HG03095 (cell line): ENCODE measurements at regions not wholly inside any gene's neighbourhood (a gene's known extent, or its start where the extent isn't known, plus 50 kb on each side); places are given as distances from the start of the nearest gene placed in this dataset.

Experiments used
- ATAC-seq: cut with Tn5 transposase; IDR thresholded peaks from one replicate; pipeline ENCODE4 v1.9.1; 2021; ENCODE audit warnings: moderate library complexity; ENCODE audit not compliant: unreplicated experiment

GRCh38 chr5:125346316-125346715 lies 599.9 kb upstream of the ZNF608 start:
- no peak for ATAC-seq

DNA sequence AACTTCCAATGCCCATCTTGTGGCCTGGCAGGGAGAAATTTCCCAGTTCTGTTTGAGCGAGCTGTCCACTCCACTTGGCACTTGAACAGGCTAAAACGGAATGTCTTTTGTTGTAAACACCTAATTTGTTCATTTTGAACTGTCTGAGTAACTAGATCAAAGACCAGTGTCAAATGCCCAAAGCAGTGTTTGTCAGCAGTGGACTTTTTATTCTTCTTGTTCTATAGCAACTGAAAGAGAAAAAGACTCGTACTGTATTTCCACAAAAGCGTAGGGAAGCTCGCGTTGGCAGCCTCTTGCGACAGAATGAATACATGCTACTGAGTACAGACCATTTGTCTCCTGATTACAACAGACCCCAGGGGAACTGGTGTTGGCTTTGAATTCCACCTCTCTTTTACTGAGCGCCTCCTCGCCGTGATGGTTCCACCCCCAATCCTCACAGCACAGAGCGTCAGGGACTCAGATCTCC lies 601.8 kb upstream of the ZNF608 start:
- no peak for ATAC-seq

- no peak for ATAC-seq
These were observed 602.7 kb upstream of the ZNF608 start for GRCh38 chr5:125348936-125349831.

GRCh38 chr5:125357660-125358059 lies 611.2 kb upstream of the ZNF608 start:
- no peak for ATAC-seq

DNA sequence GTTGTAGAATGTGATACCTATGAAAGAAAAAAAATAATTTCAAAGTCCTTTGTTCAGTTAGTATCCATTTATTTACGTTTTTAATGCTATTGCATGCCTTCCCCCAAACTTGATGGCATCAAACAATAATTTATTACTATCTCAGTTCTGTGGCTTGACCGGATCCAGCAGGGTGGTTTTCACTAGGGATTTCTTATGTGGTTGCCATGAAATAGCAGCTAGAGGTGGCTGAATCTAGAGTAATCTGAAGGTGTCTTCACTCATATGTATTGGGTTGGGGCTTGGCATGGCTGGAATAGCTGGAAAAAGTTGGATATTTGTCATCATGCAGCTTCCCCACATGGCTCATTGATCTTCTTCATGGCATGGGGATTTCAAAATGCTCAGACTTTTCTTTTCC lies 619.3 kb upstream of the ZNF608 start:
- no peak for ATAC-seq

GRCh38 chr5:125367702-125368101 lies 621.3 kb upstream of the ZNF608 start:
- no peak for ATAC-seq

DNA sequence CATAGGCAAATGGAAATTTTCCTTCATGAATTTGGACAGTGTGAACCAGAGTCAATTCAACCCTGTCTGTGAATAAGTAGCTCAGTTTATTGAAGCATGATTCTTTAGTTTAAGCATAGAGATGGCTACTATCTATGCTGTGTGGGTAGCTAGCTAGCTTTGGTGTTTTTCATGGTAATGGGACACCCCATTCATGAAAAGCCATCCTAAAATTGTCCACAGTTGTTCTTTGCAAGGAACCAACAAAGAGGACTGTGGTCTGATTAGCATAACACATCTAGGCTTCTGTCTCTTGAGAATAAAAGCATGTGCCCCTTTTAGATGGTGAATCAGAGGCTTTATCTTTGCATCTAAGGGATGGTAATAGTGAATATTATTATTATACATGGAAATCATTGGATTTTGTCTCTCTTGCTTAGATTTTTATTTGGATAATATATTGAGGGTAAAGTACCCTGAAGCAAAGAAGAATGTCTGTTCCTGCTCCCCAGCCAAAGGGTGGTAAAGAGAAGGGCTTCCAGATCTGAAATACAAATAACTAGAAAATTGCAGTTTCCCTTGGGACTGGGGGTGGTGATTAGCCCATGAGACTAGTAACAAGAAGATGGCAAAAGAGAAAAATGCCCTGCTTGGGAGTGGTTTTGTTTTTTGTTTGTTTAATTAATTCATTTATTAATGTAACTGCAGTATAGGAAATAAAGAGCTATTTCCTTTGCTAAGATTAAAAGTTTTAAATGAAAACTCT lies 624.2 kb upstream of the ZNF608 start:
- no peak for ATAC-seq

GRCh38 chr5:125372694-125373631 lies 626.5 kb upstream of the ZNF608 start:
- ATAC-seq, result no peak

- no peak for ATAC-seq
These were observed 628.7 kb upstream of the ZNF608 start for GRCh38 chr5:125375143-125375542.

GRCh38 chr5:125376059-125376641 lies 629.7 kb upstream of the ZNF608 start:
- no peak for ATAC-seq

DNA sequence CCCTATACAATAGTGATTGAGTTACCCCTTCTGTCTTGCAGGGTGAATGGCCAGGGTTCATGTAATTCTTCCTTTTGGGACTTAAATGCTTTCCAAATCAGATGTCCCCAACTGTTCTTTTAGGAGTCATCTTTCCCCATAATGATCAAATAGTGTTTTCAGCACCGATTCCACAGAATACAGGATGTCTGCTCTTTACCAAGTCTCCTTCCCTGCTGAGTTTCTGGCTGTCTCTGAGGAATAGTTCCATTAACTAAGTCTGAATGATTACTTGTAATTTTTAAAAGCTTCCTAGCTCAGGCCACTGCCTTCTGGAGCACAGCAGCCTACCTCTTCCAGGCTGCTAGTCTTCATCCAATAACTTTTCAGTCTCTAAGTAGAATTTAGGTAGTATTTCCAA lies 630.7 kb upstream of the ZNF608 start:
- no peak for ATAC-seq

DNA sequence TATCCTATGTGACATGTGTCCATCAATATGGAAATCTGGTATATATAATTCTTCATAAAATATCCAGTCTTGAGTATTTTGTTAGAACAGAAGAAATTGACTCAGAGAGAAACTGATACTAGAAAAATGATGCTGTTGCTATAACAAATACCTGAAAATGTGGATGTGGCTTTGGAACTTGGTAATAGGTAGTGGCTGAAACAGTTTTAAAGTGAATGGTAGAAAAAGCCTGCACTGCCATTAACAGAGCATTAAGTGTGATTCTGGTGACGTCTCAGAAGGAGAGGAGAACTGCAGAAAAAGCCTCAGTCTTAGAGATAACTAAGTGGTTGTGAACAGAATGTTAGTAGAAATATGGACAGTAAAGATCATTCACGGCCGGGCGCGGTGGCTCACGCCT lies 634.9 kb upstream of the ZNF608 start:
- no peak for ATAC-seq

DNA sequence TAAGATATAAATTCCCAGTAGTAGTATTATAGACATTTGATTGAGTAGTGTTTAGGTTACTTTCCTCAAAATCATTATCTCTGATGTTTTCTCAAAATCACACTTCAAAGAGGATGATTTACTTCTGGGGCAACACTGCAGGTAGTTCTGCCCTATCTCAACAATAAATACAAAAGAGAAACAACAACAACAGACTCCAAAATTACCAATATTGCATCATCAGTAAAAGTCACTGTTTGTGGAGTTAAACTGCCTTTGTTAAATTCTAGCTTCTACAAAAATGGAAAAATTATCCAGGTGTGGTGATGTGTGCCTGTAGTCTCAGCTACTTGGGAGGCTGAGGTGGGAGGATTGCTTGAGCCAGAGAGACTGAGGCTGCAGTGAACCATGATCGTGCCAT lies 637.6 kb upstream of the ZNF608 start:
- ATAC-seq, result no peak

GRCh38 chr5:125390326-125390725 lies 643.9 kb upstream of the ZNF608 start:
- ATAC-seq, result no peak

- ATAC-seq, result no peak
These were observed 646.9 kb upstream of the ZNF608 start for GRCh38 chr5:125393221-125393815.

DNA sequence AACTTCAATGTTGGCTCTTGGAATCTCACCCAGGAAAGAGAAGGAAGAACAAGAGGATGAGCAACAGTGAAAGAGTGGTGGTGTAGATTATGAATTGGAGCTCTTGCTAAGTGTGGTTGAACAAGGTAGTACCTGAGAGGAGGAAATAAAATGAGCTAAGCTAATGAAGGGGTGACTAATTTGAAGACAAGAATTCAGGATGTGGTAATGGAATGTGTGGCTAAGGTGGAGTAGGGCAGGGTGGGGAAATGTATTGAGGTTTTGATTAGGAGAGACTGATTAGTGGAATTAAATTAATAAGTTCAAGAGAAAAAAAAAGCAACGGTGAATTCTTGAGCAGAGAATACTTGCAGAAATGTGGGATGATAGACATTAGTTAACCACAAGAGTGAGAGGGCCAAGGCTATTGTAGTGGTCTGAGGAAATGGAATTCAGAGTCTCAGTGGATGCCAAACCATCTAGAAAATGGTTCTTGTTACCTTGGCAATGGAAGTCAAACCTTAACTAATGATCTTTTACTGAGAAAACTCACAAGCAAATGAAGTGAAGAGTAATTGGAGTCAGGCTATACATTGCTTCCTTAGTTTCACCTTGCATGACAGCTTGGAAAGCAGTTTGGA lies 648.3 kb upstream of the ZNF608 start:
- no peak for ATAC-seq

- ATAC-seq, result no peak
These were observed 650.0 kb upstream of the ZNF608 start for GRCh38 chr5:125396462-125396861.

DNA sequence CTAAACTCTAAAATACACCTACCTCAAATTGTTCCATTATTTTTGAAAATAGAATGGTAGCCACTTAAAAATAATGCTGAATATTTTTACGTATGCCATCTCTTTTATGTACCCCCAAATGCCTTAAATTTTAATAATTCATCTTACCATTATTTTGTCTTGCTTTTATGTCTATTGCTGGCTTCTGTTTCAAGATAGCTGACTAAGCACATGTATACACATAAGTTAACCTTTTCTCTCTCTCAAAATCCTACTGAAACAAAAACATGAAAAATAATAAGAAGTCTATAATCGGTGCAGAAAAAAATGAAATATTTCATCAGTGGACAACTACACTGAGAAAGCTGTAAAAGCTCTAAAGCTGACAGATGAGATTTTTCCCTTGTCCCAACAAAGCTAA lies 652.0 kb upstream of the ZNF608 start:
- no peak for ATAC-seq

DNA sequence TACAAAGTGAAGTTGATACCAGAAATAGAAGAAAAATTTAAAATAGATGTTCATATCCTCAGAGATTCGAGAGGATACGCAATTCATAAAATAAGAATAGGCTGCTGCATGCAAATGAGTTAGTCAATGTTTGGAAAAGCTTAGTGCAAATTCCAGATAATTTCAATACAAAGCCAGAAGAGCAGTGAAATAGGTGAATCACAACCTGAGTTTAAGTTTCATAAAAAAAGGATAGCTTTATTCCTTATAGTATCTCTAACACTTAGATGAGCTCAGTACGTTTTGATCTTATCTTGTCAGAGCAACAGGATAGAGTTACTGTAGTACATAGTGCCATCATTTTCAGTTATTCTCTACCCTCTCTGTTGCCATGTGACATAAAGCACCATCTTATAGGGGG lies 653.4 kb upstream of the ZNF608 start:
- no peak for ATAC-seq
